Gastrocnemius medialis (tissue), 4 donors: ENCODE measurements at regions not wholly inside any gene's neighbourhood (a gene's known extent, or its start where the extent isn't known, plus 50 kb on each side); places are given as distances from the start of the nearest gene placed in this dataset.

Source experiments
- CTCF ChIP-seq, 5 experiments: fragments of 450-650 bp in 3 of 5; fragments of 200-600 bp in 2 of 5; sonication (generic) in 2 of 5; IDR thresholded peaks in 4 of 5; conservative IDR thresholded peaks in 1 of 5; 1 replicate in 4 of 5; 2 replicates in 1 of 5; pipeline ENCODE4 v1.5.1; 2016 to 2019; ENCODE audit warnings: antibody characterized with exemption in 5 of 5, mild to moderate bottlenecking in 3 of 5, moderate library complexity in 3 of 5
- POLR2A ChIP-seq, 2 donors: fragments of 450-650 bp; IDR thresholded peaks; one replicate each; pipeline ENCODE4 v1.6.1; 2017; ENCODE audit warnings: antibody characterized with exemption in 2 of 2, mild to moderate bottlenecking in 2 of 2, moderate library complexity in 2 of 2

DNA sequence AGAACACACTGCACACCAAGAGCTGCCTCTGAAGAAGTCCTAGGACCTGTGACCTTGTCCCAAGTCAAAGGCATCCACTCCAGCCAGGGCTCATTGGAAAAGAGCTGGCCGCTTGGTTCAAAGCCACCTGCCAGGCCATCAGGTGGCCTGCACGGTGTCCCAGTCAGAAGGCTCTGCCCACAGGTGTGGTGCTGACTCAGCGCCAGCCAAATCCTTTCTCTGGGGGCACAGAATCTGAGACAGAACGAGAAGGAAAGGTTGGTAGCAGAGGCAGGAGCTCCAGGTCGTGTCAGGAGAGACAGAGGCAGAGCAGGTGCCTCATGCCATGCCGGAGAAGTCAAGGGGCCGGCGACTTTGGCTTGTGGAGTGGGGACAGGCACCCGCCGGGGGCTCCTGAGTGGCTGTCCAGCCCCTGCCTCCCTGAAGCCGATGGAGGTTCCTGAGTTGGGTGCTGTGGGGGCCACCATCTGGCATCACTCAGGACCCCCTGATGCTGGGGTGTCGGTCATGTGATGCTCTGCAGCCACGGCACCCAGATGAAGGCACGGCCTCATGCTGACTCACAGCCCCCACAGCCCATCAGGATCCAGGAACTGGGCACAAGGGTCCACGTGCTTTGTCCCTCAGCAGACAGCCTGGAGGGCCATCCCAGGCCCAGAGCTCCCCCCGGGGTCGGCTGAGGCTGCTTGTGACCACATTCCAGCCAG is 128.1 kb upstream of the FOXF1 start:
- TF ChIP-seq CTCF (IDR thresholded peaks at IDR 0.05 in 4 of 5, conservative IDR thresholded peaks at IDR 0.05 in 1 of 5) (no peak), POLR2A (IDR thresholded peaks at IDR 0.05) (no peak)
